GM10266 (cell line): ENCODE measurements at regions not wholly inside any gene's neighbourhood (a gene's known extent, or its start where the extent isn't known, plus 50 kb on each side); places are given as distances from the start of the nearest gene placed in this dataset.

Experiments used
- DNase-seq: peaks from one replicate; pipeline ENCODE4 v3.0.0; 2012; ENCODE audit errors: extremely low spot score
- CTCF ChIP-seq: IDR thresholded peaks from 2 replicates; pipeline ENCODE4 v1.5.1; 2012; ENCODE audit warnings: mild to moderate bottlenecking, low read depth; ENCODE audit not compliant: control insufficient read depth, insufficient read depth; ENCODE audit errors: missing control alignments

GRCh38 chr1:221204055-221204833 is 325.0 kb downstream of the HLX start:
- TF ChIP-seq CTCF, result no peak
- no peak for DNase-seq

DNA sequence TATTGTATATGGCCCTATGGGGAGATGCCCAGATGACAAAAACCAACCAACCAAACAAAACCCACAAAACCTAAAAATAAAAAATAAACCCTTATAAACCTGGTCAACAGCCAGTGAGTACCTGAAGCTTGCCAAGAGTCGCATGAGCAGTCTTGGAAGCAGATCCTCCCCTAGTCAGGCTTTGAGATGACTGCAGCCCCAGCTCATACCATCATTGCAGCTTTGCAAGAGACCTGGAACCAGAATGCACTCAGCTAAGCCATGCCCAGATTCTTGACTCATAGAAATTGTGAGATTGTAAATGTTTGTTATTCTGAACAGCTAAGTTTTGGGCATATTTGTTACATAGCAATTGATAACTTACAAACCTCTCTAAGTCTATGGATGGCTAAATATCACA is 326.8 kb downstream of the HLX start:
- TF ChIP-seq CTCF, result no peak
- DNase-seq, result no peak

- DNase-seq, result no peak
- TF ChIP-seq CTCF, result no peak
Observed at GRCh38 chr1:221212926-221213325, 333.7 kb downstream of the HLX start.

DNA sequence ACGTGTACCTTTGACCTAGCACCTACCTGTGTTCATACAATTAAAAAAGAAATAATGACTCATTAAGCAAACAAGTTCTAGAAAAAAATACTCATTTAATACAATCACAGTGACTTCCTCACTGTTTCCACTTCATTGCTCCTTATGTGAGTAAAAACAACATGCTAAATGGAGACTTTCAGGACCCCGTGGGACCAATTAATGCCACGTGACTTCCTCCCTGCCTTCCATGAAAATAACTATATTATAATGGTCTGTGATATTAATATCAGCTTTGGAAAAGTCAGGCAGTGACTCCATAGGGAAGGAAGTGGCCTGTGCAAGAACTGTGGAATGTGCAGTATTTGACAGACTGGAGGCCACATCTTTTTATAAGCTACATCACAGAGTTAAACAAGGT is 337.8 kb downstream of the HLX start:
- TF ChIP-seq CTCF, result no peak
- no peak for DNase-seq

DNA sequence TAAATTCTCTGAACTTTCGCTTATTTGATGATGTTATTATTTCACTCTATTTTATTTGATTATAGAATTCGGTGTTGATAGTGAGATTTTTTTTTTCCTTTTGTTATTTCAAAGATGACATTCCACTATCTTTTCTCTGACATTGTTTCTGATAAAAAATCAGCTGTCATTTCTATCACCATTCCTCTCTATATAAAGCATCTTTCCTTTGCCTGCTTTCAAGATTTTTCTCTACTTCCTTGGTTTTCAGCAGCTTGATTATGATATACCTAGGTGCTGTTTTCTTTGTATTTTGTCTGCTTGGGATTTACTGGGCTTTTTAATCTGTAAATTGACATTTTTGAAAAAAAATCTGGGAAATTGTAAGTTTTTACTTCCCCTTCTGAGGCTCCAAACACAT is 344.0 kb downstream of the HLX start:
- no peak for TF ChIP-seq CTCF
- no peak for DNase-seq

DNA sequence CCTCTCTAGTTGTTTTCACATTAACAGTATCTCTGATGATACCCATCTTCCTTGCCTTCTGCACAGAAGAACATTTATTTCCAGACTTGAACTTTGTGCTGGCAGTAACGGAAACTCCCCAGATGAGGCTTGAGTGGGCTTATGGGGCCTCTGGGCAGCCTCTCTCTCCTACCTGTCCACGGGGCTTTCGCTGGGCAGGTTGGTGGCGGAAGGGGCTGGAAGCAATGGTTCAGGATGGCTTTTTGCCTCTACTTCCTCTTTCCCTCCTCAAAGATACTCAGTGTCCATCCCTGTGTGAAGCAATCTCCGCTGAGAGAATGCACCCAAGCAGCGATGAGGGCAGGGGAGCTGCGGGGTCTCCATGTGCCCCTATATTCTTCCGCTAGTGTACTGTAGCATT is 348.2 kb downstream of the HLX start:
- no peak for DNase-seq
- TF ChIP-seq CTCF, result no peak

GRCh38 chr1:221227872-221228337 is 348.7 kb downstream of the HLX start:
- no peak for TF ChIP-seq CTCF
- no peak for DNase-seq
